GM21447 (cell line): ENCODE measurements at regions not wholly inside any gene's neighbourhood (a gene's known extent, or its start where the extent isn't known, plus 50 kb on each side); places are given as distances from the start of the nearest gene placed in this dataset.
"Not testable (repeated sequence)": the region's sequence is repeated elsewhere in the genome, so short reads cannot be mapped to it uniquely, and the experiment has no call there.

ENCODE experiments used
- ATAC-seq: cut with Tn5 transposase; IDR thresholded peaks from one replicate; pipeline ENCODE4 v1.9.1; 2021; ENCODE audit not compliant: unreplicated experiment

DNA sequence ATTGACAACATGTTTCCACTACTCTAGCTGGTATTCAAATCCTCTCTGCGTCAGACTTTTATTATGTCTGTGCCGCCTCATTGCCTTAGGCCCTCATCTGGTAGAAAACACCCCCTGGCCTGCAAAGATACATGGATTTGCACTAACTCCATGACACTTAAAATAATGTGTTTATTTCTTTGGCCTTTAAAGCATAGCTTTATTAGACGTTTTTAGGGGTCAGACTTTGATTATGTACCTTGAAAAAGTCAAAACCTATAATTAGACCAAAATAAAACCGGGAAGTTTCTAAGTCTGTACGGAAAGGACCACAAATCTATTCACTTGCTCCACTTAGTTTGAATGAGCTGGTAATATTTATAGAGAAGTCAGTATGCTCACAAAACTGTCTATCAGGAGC is 357.9 kb upstream of the NOX3 start:
- ATAC-seq = no peak

DNA sequence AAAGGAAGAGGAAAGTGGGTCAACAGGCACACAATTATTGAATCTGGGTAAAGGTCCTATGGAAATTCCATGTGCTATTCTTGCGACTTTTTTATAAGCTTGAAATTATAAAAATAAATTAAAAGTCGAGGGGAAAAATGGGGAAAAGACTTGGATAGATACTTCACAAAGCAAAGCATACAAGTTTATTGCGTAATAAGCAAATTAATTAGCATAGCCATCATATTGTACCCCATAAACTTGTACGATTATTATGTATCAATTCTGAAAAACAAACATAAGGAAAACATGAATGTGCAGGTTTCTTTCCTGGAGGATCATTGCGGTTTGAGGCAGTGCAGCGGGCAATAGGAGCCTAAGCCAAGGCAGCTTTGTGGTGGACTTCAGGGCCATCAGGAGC is 351.6 kb upstream of the NOX3 start:
- no peak for ATAC-seq

DNA sequence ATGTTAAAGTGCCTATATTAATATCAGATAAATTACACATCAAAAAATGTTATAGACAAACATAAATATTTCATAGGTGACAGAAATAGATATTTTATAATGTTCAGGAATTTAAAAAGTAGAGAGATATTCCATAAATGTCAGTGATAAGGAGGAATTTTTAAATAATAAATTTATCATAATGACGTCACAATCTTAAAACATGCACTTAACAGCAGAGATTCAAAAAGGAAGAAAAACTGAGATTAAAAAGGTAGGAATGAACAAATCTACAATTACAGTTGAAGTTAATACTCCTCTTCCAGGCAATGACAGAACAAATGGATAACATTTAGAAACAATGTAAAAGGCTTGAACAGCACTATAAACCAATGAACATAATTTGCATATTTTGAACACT is 345.4 kb upstream of the NOX3 start:
- no peak for ATAC-seq

DNA sequence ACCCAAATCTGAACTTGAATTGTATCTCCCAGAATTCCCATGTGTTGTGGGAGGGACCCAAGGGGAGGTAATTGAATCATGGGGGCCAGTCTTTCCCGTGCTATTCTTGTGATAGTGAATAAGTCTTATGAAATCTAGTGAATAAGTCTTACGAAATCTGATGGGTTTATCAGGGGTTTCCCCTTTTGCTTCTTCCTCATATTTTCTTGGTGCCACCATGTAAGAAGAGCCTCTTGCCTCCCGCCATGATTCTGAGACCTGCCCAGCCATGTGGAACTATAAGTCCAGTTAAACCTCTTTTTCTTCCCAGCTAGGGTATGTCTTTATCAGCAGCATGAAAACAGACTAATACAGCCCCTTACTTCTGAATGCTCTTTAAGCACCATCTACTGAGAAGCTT is 343.2 kb upstream of the NOX3 start:
- not testable (repeated sequence) for ATAC-seq

DNA sequence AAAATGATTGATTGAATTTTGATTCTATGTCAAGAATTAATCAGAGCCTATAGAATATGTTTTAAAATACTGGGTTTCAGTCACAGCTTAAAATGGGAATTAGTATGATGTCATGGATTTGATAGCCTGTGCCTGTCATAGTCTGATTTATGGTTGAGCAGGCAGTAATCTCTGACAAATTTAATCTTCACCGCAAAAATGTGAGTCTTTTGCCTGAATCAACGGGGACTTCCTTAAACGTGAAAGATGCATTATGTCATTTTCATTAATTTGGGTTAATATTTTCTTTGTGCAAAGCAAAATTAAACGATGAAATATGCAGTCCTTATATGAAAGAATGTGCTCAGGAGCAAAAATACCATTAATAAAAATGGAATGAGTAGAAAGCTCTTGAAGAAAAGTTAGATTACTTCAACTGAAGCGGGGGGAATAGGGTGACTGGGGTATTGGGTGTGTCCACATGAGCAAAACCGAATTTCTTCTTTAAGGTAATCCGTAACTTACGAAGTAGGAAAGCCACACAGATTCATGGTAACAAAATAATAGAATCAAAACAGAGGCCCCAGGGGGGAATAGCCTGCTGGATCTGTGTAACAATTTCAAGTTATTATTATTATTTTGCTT is 339.6 kb upstream of the NOX3 start:
- ATAC-seq = no peak

DNA sequence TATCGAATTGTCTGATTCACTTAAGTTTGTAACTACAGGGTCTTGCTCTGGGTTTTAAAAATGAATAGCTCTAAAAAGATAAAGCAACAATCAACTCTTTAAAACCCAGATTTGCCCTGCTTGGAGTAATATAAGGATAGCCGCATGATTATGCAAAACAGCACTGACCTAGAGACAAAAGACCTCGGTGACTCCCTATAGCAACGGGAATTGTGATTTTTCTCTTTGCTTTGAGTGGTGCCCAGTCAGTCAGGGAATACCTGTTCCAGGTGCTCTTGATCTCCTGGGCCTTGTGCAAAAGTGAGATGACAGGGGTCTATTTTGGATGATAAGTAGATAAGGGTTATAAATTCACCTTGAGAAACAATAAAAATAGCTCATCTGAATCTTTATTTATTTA is 336.3 kb upstream of the NOX3 start:
- ATAC-seq = no peak

DNA sequence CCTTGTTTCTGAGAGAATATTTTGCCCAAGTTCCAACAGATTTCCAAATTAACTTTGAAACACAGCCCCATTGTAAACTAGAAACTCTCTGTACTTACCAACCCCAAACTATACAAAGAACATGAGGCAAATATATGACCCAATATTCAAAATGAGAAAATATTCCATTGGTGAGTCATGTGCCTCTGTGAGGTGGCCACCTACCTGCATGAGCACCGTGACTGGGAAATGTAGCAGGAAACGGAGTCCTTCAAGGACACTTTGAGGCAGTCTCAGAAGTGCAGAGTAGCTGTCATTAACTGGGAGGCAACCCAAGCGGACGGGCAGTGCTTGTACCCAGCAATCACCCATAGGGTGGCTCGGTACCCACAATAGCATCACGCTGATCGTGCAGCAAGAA is 335.5 kb upstream of the NOX3 start:
- no peak for ATAC-seq

DNA sequence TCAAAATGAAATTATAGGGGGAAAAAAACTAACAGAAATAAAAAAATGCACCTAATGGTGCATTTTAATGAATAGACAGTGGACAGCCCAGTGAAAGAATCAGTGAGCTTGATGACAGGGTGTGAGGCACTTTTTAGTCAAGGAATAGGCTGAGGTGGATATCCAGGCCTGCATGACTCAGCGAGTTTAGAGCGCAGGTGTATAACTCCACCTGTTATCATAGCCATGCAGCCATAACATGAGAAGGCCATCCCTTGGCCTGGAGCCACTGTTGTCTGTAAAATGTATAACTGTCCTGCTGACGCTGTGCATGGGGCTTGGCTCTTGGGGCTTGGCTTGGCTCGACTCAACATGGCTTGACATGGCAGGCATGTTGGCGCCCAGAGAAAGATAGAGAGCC is 331.5 kb upstream of the NOX3 start:
- ATAC-seq = no peak

DNA sequence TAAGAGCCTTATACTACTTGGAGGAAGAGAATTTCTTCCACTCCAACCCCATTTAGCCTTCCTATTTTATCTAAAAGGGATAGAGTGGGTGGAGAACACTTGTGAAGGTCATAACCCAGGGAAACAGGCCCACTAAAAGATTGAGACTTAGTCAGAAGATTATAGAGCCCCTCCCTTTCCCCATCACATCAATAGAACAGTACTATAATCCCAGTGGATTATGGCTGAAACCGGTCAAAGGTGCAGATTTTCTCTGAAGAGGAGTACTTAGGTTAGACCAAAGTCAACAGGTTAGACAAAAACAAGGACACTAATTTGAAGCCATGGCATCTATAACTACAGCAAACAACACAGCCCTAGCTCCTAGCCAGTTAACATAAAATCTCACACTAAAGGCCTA is 330.9 kb upstream of the NOX3 start:
- ATAC-seq = no peak

DNA sequence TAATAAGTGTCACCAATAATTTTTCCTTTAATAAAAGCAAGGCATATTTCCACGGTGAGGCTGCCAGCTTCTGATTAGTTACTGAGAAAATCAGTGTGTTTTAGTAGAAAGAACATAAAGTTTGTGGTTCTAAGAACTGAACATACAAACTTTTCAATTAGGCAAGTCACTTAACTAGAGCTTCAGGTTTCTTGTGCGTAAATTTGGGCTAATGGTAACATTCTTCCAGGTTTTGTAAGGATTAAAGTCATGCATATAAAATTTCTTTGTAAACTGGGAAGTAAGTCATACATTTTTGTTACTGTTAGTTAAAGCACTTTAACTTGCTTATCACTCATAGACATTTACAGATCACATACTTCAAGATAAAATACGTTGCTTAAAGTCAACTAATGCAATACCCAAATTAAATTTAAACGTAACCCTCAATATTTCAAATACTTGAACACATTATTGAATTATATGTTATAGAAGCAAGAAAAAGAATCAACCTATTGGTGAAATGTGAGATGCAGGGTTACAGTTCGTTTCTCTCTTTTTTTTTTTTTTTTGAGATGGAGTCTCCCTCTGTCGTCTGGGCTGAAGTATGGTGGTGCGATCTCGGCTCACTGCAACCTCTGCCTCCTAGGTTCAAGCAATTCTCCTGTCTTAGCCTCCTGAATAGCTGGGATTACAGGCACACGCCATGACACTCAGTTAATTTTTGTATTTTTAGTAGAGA is 327.3 kb upstream of the NOX3 start:
- no peak for ATAC-seq

DNA sequence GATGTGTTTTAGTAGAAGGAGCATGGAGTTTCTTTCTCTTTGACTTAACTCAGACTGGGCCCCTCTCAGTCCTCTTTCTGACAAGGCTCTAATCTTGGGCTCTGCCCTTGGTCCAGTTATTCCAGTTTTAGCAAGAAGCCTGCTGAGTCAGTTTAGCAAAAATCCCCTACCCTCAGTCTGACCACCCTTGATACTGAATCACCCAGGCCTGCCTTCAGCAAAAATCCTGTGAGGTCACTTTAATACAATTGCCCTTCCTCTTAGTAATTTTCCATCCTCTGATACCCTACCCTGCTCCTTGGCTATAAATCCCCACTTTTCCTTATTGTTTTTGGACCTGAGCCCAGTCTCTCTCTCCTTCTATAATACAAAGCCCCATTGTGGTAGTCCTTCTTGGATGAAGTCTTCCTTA is 326.7 kb upstream of the NOX3 start:
- no peak for ATAC-seq

DNA sequence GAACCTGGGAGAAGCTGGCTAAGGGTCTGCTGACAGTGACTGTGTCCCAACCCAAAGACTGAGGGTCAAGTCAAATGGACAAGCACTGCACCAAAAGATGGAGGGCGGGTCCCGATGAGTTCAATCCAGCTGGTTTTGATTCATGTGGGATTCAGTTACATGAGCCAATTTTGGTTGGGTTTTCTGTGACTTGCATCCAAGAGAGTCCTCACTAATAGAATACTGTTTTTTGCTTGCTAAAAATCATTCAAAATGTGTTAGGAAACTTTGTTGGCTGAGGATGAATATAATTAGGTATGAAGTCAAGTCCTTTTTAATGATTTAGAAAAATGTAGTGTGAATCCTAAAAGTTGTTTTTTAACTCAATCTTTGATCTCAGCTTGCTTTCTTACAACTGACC is 323.8 kb upstream of the NOX3 start:
- ATAC-seq = no peak

DNA sequence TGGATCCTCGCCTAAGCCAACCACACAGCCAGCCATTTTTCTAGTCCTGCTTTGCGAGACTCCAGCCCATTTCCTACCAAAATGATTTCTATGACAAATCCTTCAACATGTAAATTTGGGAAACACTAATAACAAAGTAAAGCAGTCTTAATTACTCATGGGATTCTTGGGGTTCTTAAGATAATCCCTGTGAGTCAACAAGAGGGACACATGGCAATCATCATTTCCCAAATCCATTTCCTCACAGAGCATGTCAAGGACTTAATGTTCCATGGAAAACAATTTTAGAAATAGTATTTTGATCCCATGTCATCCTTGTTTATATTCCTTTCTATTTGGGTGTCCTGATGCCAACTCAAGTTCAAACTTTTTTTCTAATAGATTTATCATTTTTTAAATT is 322.7 kb upstream of the NOX3 start:
- no peak for ATAC-seq

DNA sequence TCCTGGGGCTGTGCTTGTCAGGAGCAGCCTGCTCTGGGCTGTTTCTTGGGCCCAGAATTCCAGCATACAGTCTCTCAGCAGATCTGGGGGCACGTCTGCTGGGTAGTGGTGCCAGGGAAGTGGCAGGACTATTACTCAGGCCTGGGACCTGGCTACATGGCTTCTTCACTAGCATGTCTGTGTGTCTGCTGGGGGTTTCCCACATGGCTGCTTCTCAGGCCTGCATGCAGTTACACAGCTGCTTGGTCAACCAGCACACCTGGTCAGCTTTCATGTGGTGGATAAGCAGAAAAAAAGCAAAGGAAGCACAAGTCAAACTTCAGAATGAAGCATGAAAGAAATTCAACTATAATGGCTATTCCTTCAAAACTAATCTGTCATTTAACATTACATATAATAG is 316.2 kb upstream of the NOX3 start:
- no peak for ATAC-seq

DNA sequence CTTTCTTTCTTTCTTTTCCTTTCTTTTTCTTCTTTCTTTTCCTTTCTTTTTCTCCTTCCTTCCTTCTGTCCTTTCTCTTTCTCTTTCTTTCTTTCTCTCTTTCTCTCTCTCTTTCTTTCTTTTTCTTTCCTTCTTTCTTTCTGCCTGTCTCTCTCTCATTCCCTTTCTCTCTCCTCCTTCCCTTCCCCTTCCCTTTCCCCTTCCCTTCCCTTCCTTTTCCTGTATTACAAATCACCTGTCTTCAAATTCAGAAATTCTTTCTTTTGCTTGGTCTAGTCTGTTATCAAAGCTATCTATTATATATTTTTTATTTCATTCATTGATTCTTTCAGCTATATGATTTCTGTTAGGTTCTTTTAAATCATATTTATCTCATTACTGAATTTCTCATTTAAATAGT is 315.2 kb upstream of the NOX3 start:
- ATAC-seq = no peak

DNA sequence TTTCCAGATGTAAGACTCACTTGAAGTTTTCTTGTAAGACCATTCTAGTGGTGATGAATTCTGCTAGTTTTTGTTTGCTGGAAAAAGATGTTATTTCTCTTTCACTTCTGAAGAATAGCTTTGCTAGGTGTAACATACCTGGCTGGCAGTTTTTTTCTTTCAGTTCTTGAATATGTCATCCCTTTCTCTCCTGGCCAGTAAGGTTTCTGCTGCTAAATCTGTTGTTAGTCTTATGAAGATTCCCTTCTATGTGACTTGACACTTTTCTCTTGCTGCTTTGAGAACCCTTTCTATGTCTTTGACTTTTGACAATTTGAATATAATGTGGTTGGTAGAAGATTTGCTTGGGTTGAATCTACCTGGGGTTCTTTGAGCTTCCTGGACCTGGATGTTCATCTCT is 314.7 kb upstream of the NOX3 start:
- no peak for ATAC-seq

DNA sequence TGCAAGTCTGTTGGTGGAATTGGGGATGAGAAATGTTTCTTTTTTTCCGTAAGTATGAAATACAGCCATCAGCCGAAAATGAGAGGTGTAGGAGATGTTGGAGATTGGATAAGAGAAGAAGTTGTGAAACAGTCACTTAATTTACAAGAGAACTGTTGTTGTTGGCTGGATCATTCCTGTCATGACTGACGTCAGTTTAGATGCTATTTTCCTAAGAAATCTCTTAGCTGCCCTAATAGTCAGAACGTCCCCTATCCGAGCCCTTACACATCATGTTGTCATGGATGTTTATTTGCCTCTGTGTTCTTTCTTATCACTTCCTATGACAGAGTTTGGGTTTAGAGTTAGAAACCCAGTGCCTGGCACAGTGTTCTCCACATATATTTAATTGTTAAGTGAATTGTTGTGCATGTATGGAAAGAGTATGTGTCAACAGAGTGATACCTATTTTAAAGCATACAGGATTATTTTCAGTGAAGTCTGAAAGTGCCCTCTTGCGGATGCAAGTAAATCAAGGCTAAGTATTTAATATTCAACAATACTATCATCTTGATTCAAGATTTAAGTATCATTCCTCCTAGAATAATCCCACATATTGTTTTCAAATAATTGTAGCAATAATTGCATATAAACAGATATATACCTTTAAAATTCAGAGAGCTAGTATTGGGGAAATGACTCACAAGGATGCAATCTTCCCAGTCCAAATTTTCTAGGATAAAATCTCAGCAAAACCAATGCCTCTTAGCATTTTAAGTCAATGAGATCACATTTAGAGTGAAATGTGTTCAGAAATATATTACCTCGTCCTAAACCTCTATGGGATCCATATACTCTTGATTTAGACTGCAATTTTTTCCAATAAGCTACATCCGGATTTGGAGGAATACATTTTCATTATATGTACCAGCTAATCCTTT is 309.9 kb upstream of the NOX3 start:
- ATAC-seq = no peak

DNA sequence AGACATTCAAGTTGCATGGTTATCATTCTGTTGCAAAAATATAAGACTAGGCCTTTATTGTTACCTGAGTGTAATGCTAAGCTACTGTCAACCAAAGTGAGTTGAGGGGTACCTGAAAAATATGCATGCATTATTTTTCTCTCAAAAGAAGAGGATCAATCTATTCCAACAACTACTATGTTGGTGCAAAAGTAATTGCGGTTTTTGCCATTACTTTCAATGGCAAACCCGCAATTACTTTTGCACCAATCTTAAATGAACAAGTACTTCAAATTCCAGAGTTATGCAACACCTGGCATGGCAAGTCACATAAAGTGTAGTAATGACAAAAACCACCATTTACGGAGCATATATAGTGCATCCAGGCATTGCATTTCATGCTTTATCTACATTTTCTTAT is 307.0 kb upstream of the NOX3 start:
- no peak for ATAC-seq

DNA sequence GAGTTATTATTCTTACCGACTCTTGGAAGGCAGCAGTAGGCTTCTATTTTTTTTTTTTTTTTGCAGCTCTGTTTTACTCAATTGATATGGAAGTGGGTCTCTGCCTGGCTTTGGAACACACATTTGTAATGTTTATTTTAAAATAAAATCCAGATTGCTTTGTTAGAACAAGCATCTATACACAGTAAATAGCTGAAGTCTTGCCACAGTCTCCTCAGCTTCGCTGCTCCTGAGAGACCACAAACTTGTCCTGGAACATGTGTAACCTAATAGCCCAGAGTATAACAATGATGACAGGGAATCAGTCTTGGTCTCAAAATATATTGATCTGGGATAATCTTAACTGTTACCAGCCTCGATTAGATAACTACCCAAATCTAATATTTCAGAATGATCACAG is 299.8 kb upstream of the NOX3 start:
- ATAC-seq = no peak

DNA sequence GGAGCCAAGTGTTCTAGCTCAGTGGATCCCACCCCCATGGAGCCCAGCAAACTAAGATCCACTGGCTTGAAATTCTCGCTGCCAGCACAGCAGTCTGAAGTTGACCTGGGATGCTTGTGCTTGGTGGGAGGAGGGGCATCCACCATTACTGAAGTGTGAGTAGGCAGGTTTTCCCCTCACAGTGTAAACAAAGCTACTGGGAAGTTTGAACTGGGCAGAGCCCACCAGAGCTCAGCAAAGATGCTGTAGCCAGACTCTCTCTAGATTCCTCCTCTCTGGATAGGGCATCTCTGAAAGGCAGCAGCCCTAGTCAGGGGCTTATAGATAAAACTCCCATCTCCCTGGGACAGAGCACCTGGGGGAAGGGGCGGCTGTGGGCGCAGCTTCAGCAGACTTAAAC is 293.1 kb upstream of the NOX3 start:
- ATAC-seq = not testable (repeated sequence)

DNA sequence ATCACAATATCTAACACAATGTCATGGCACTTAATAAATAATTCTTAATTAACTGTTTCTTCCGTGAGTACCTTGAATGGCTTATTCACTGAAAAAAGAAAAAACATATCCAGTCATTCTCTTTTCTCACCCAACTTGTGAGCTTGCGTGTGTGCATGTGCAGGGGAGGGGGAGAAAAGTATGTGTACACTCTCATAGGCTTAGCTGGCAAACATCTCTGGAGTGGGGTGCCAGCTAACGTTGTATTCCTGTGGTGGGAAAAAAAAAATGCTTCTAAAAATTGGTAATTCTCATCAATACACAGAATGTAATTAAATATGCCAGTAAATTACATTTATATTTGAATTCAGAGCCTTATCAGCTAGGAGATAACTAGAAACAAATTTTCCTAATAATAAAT is 291.9 kb upstream of the NOX3 start:
- no peak for ATAC-seq

DNA sequence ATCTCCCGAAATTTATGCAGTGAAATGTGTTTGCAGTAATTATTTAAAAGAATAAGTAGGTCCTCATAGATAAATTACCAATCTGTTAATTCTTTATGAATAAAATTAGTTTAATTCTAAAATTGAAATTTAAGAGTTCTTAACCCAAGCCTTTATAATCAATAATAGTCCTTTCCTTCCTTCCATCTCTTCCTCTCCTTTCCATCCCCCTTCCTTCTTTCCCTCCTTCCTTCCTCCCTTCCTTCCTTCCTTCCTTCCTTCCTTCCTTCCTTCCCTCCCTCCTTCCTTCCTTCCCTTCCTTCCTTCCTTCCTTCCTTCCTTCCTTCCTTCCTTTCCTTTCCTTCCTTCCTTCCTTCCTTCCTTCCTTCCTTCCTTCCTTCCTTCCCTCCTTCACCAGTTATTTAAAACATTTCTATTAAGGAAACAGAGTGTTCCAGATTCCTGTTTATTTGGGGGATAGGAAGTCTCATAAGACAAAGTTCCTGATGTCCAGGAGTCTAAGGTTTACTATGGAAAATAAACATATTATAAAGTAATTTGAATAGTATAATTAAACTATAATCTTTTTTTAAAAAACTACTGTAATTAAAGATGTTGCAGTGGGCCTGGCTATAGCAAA is 285.3 kb upstream of the NOX3 start:
- no peak for ATAC-seq
